ENCODE measurements at regions not wholly inside any gene's neighbourhood (a gene's known extent, or its start where the extent isn't known, plus 50 kb on each side); places are given as distances from the start of the nearest gene placed in this dataset.

DNA sequence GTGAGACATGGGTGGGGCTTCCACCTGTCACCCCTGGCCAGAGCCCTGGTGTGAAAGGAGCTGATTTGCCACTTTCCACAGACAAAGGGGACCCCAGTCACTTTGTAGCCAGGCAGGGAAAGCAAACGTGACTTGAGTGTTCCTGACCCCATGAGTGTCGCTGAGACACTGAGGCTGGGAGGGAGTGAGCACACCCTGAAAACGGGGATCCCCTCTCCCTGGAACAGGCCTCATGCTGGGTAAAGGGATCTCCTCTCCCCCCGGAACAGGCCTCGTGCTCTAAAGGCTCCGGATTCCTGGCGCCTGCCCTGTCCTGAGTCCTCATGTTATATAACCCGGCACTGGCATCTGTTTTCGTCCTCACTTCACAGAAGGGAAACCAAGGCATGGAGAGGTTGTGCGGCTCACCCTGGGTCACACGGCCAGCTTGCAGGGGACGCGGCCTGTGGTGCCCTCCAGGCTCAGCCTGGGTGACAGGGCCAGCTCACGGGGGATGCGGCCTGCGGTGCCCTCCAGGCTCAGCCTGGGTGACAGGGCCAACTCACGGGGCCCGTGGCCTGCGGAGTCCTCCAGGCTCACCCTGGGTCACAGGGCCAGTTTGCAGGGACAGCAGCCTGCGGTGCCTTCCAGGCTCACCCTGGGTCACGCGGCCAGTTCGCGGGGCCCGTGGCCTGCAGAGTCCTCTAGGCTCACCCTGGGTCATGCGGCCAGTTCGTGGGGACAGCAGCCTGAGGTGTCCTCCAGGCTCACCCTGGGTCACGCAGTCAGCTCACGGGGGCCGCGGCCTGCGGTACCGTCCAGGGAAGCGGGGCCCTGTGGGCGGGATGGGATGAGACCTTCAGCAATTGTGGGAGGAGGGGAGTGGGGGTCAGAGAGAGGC, 104.7 kb downstream of the PDGFA start:
- ChIA-PET CTCF (interaction anchor here (1.0 kb wide), 1 partner anchor 93 kb away, joined by 3 read pairs; no protein-coding TSS in a partner anchor), POLR2A (no interaction called here)
- Histone ChIP-seq H3K4me1 (ENCODE audit: control insufficient read depth, insufficient read depth, low read length) (no peaks in the 10 kb centered on the region), H3K9me3 (ENCODE audit: control insufficient read depth, insufficient read depth, low read depth, low read length) (no peaks in the 10 kb centered on the region), H3K36me3 (ENCODE audit: control insufficient read depth in 2 of 2, insufficient read depth in 1 of 2, low read length in 2 of 2) (no peaks in the 10 kb centered on the region), H3K4me3 (ENCODE audit: low read depth, low read length) (no peak overlapping the region), H3K27ac (ENCODE audit: extremely low read depth, low read depth, low read length) (no peak overlapping the region)
- TF ChIP-seq ZBTB20 (tag by site-specific recombination; IDR thresholded peaks at IDR 0.05) = no peak
- TF ChIP-seq, protein P1, sequence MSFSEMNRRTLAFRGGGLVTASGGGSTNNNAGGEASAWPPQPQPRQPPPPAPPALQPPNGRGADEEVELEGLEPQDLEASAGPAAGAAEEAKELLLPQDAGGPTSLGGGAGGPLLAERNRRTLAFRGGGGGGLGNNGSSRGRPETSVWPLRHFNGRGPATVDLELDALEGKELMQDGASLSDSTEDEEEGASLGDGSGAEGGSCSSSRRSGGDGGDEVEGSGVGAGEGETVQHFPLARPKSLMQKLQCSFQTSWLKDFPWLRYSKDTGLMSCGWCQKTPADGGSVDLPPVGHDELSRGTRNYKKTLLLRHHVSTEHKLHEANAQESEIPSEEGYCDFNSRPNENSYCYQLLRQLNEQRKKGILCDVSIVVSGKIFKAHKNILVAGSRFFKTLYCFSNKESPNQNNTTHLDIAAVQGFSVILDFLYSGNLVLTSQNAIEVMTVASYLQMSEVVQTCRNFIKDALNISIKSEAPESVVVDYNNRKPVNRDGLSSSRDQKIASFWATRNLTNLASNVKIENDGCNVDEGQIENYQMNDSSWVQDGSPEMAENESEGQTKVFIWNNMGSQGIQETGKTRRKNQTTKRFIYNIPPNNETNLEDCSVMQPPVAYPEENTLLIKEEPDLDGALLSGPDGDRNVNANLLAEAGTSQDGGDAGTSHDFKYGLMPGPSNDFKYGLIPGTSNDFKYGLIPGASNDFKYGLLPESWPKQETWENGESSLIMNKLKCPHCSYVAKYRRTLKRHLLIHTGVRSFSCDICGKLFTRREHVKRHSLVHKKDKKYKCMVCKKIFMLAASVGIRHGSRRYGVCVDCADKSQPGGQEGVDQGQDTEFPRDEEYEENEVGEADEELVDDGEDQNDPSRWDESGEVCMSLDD (tag by site-specific recombination; IDR thresholded peaks at IDR 0.05) = no peak

DNA sequence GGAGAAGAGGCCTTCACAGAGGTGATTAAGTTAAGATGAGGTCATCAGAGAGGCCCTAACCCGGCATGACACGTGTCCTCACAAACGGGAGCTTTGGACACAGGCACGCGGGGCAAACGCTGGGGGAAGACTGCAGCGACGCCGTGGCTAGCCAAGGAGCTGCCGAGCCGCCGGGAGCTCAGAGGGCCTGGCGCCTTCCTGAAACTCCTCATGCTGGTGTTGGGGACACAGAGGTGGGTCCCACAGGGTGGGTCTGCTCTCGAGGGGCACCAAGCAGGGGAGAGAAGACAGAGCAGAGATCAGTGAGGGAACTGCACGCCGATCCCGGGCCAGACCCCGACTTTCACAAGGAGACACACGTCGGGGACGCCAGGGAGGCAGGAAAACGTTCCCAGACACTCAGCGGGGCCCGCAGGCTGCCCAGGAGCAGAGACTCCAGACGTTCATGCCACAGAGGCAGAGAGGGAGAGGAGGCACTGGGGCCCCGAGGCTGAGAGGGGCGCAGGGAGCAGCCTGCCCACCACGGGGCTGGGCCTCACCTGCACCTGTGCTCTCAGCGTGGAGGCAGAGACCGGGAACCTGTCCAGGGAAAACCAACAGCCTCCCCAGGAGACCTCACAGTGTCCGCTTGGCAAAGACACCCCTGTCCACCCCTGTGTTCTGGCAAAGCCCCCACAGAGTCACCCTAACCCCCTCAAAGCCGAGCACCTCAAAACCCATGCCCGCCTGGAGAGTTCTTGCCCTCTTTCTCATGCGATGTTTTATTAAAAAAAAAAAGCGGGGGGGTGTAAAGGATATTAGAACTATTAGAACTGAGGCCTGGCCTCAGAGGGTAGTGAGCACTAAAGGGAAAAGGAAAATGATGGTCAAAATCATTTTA, 103.8 kb downstream of the PDGFA start:
- no peaks in the 10 kb centered on the region for H3K9me3 ChIP-seq (ENCODE audit: control insufficient read depth, insufficient read depth, low read depth, low read length)
- no peak for TF ChIP-seq GFI1B (tag by site-specific recombination; IDR thresholded peaks at IDR 0.05)
- TF ChIP-seq, protein P2, sequence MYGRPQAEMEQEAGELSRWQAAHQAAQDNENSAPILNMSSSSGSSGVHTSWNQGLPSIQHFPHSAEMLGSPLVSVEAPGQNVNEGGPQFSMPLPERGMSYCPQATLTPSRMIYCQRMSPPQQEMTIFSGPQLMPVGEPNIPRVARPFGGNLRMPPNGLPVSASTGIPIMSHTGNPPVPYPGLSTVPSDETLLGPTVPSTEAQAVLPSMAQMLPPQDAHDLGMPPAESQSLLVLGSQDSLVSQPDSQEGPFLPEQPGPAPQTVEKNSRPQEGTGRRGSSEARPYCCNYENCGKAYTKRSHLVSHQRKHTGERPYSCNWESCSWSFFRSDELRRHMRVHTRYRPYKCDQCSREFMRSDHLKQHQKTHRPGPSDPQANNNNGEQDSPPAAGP (tag by site-specific recombination; IDR thresholded peaks at IDR 0.05) = no peak
- TF ChIP-seq, protein P3, sequence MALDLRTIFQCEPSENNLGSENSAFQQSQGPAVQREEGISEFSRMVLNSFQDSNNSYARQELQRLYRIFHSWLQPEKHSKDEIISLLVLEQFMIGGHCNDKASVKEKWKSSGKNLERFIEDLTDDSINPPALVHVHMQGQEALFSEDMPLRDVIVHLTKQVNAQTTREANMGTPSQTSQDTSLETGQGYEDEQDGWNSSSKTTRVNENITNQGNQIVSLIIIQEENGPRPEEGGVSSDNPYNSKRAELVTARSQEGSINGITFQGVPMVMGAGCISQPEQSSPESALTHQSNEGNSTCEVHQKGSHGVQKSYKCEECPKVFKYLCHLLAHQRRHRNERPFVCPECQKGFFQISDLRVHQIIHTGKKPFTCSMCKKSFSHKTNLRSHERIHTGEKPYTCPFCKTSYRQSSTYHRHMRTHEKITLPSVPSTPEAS (tag by site-specific recombination; IDR thresholded peaks at IDR 0.05) = no peak
- TF ChIP-seq SALL2 (tag by site-specific recombination; IDR thresholded peaks at IDR 0.05; ENCODE audit: borderline replicate concordance) = no peak
- TF ChIP-seq ZNF146 (tag by site-specific recombination; IDR thresholded peaks at IDR 0.05) = no peak
- no peak for TF ChIP-seq ZNF76 (tag by site-specific recombination; IDR thresholded peaks at IDR 0.05; ENCODE audit: borderline replicate concordance, low read depth)
- TF ChIP-seq, protein P4, sequence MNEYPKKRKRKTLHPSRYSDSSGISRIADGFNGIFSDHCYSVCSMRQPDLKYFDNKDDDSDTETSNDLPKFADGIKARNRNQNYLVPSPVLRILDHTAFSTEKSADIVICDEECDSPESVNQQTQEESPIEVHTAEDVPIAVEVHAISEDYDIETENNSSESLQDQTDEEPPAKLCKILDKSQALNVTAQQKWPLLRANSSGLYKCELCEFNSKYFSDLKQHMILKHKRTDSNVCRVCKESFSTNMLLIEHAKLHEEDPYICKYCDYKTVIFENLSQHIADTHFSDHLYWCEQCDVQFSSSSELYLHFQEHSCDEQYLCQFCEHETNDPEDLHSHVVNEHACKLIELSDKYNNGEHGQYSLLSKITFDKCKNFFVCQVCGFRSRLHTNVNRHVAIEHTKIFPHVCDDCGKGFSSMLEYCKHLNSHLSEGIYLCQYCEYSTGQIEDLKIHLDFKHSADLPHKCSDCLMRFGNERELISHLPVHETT (tag by site-specific recombination; IDR thresholded peaks at IDR 0.05) = no peak
- TF ChIP-seq ZNF121 (tag by site-specific recombination; IDR thresholded peaks at IDR 0.05) = no peak
- H3K27ac ChIP-seq (ENCODE audit: extremely low read depth, low read depth, low read length) = no peak overlapping the region
- H3K4me1 ChIP-seq (ENCODE audit: control insufficient read depth, insufficient read depth, low read length) = no peaks in the 10 kb centered on the region
- ChIA-PET CTCF (interaction anchor here (1.0 kb wide), 1 partner anchor 94 kb away, joined by 3 read pairs; no protein-coding TSS in a partner anchor), POLR2A (no interaction called here)
- no peak overlapping the region for H3K4me3 ChIP-seq (ENCODE audit: low read depth, low read length)
- H3K36me3 ChIP-seq (ENCODE audit: control insufficient read depth in 2 of 2, insufficient read depth in 1 of 2, low read length in 2 of 2) = no peaks in the 10 kb centered on the region

All from HEK293 (cell line).